CD14-positive monocyte (primary cell): ENCODE measurements at regions not wholly inside any gene's neighbourhood (a gene's known extent, or its start where the extent isn't known, plus 50 kb on each side); places are given as distances from the start of the nearest gene placed in this dataset.

ENCODE experiments used
- DNase-seq, 3 donors: peaks; one replicate each; pipeline ENCODE4 v3.0.0-alpha.2; 2011 to 2022
- H2AFZ ChIP-seq: 2 replicates; pipeline ENCODE4 v1.6.0; 2012; ENCODE audit warnings: mild to moderate bottlenecking, low read depth, low read length, inconsistent platforms; ENCODE audit not compliant: insufficient read depth, poor library complexity, severe bottlenecking
- H3K27ac ChIP-seq, 2 donors: 1 replicate in 1 of 2; 2 replicates in 1 of 2; pipeline ENCODE4 v1.5.1; 2012 to 2013; ENCODE audit warnings: low read length in 2 of 2, control low read depth in 1 of 2, inconsistent platforms in 1 of 2, low read depth in 1 of 2, mild to moderate bottlenecking in 1 of 2
- H3K27me3 ChIP-seq, 2 donors: one replicate each; pipeline versions ENCODE4 v1.6.0 to v1.6.1; 2011 to 2013; ENCODE audit warnings: low read length in 2 of 2; ENCODE audit not compliant: control insufficient read depth in 2 of 2, insufficient read depth in 2 of 2
- H3K36me3 ChIP-seq, 2 donors: replicated peaks in 1 of 2; 1 replicate in 1 of 2; 2 replicates in 1 of 2; pipeline versions ENCODE4 v1.5.1 to v1.6.1; 2012 to 2013; ENCODE audit warnings: low read length in 2 of 2, control low read depth in 1 of 2, inconsistent platforms in 1 of 2, mild to moderate bottlenecking in 1 of 2; ENCODE audit not compliant: insufficient read depth in 2 of 2, control insufficient read depth in 1 of 2
- H3K4me1 ChIP-seq, 2 donors: 1 replicate in 1 of 2; 2 replicates in 1 of 2; pipeline versions ENCODE4 v1.5.1 to v1.6.1; 2012 to 2013; ENCODE audit warnings: low read length in 2 of 2, control low read depth in 1 of 2, inconsistent platforms in 1 of 2, mild to moderate bottlenecking in 1 of 2, moderate library complexity in 1 of 2; ENCODE audit not compliant: insufficient read depth in 2 of 2, control insufficient read depth in 1 of 2
- H3K4me2 ChIP-seq: replicated peaks from 2 replicates; pipeline ENCODE3; 2012; ENCODE audit warnings: low read length, moderate library complexity, mild to moderate bottlenecking; ENCODE audit not compliant: poor library complexity, severe bottlenecking; ENCODE audit errors: extremely low read depth
- H3K4me3 ChIP-seq, 3 experiments: fragments of 200-600 bp in 1 of 3; sonication (generic) in 1 of 3; replicated peaks in 1 of 3; 1 replicate in 2 of 3; 2 replicates in 1 of 3; pipeline ENCODE4 v1.5.1; 2011 to 2013; ENCODE audit warnings: low read length in 3 of 3, mild to moderate bottlenecking in 3 of 3, control low read depth in 2 of 3, low read depth in 2 of 3, inconsistent platforms in 1 of 3, moderate library complexity in 1 of 3
- H3K79me2 ChIP-seq: 2 replicates; pipeline ENCODE4 v1.6.0; 2012; ENCODE audit warnings: mild to moderate bottlenecking, control low read depth, inconsistent platforms, low read length, moderate library complexity; ENCODE audit not compliant: insufficient read depth
- H3K9ac ChIP-seq: 2 replicates; pipeline ENCODE4 v1.6.0; 2017; ENCODE audit warnings: low read length, mild to moderate bottlenecking; ENCODE audit not compliant: insufficient read depth, poor library complexity, severe bottlenecking
- H3K9me3 ChIP-seq, 2 donors: replicated peaks in 1 of 2; 1 replicate in 1 of 2; 2 replicates in 1 of 2; pipeline versions ENCODE4 v1.5.1 to v1.6.1; 2012 to 2013; ENCODE audit warnings: low read length in 2 of 2, control low read depth in 1 of 2; ENCODE audit not compliant: control insufficient read depth in 1 of 2, insufficient read depth in 1 of 2
- H4K20me1 ChIP-seq: 2 replicates; pipeline ENCODE4 v1.6.0; 2012; ENCODE audit warnings: mild to moderate bottlenecking, low read length, control low read depth, moderate library complexity; ENCODE audit not compliant: insufficient read depth
- H3K27ac Mint-ChIP-seq, 7 donors: one replicate each; pipeline ENCODE4 v1.8.0; 2020; ENCODE audit warnings: mild to moderate bottlenecking in 7 of 7, mixed read lengths in 7 of 7, moderate library complexity in 6 of 7, inconsistent platforms in 2 of 7
- H3K27me3 Mint-ChIP-seq, 3 donors: one replicate each; pipeline ENCODE4 v1.8.0; 2021 to 2022; ENCODE audit warnings: low read depth in 3 of 3, mild to moderate bottlenecking in 3 of 3, mixed read lengths in 3 of 3, moderate library complexity in 3 of 3, inconsistent platforms in 1 of 3
- H3K36me3 Mint-ChIP-seq, 2 donors: one replicate each; pipeline ENCODE4 v1.8.0; 2020; ENCODE audit warnings: mixed read lengths in 2 of 2, inconsistent platforms in 1 of 2, mild to moderate bottlenecking in 1 of 2
- H3K4me1 Mint-ChIP-seq: one replicate; pipeline ENCODE4 v1.8.0; 2020; ENCODE audit warnings: mild to moderate bottlenecking, mixed read lengths
- H3K4me3 Mint-ChIP-seq, 2 donors: one replicate each; pipeline ENCODE4 v1.8.0; 2020; ENCODE audit warnings: mild to moderate bottlenecking in 2 of 2, mixed read lengths in 2 of 2, moderate library complexity in 1 of 2
- H3K9me3 Mint-ChIP-seq, 7 donors: one replicate each; pipeline ENCODE4 v1.8.0; 2020 to 2022; ENCODE audit warnings: mixed read lengths in 7 of 7, mild to moderate bottlenecking in 6 of 7, moderate library complexity in 6 of 7, inconsistent platforms in 2 of 7
- CTCF ChIP-seq: fragments of 200-600 bp; IDR thresholded peaks from one replicate; pipeline ENCODE4 v1.8.0; 2022; ENCODE audit warnings: antibody characterized with exemption, mild to moderate bottlenecking
- WGBS: methylation state at CpG from one replicate; pipeline ENCODE4 v1.1.5; 2013; ENCODE audit warnings: missing lambda C conversion rate; ENCODE audit not compliant: insufficient coverage; 5-methylcytosine and 5-hydroxymethylcytosine counted together
- intact Hi-C, 2 donors: fragments of 100-400 bp; cut with micrococcal nuclease; formaldehyde crosslinking; loops; one replicate each; pipeline versions ENCODE4 v1.15.0 to v1.15.1; 2023

- no peak overlapping the region for H3K27ac ChIP-seq
- H3K27me3 ChIP-seq: no peaks in the 10 kb centered on the region
- H2AFZ ChIP-seq: no peak overlapping the region
- no peak for DNase-seq
- H3K9me3 ChIP-seq: no peaks in the 10 kb centered on the region
- H3K4me3 ChIP-seq: no peak overlapping the region
- H3K79me2 ChIP-seq: no peaks in the 10 kb centered on the region
- no peak overlapping the region for H3K27ac Mint-ChIP-seq
- H3K4me1 ChIP-seq: no peaks in the 10 kb centered on the region
- no peak overlapping the region for H3K4me2 ChIP-seq
- no peak for TF ChIP-seq CTCF
- H3K36me3 ChIP-seq: no peaks in the 10 kb centered on the region
- 75% methylated on average over 7 of the region's 8 CpGs for WGBS
- no peaks in the 10 kb centered on the region for H3K36me3 Mint-ChIP-seq
- no peak overlapping the region for H3K4me3 Mint-ChIP-seq
- H3K27me3 Mint-ChIP-seq: peaks cover 0 to 2% (median 2%) of the 10 kb centered on the region in 3 donors
- H4K20me1 ChIP-seq: no peaks in the 10 kb centered on the region
- H3K9me3 Mint-ChIP-seq: peaks cover 0 to 5% (median 0%) of the 10 kb centered on the region in 7 donors
- no peaks in the 10 kb centered on the region for H3K4me1 Mint-ChIP-seq
- intact Hi-C loops: no loop called here
- no peak overlapping the region for H3K9ac ChIP-seq
Observed at GRCh38 chr7:156579566-156579965, 61.0 kb upstream of the RNF32 start.

GRCh38 chr7:156578978-156579430 lies 61.6 kb upstream of the RNF32 start:
- Histone ChIP-seq H3K27ac (no peak overlapping the region), H3K36me3 (no peaks in the 10 kb centered on the region), H3K9ac (no peak overlapping the region), H3K4me3 (no peak overlapping the region), H4K20me1 (no peaks in the 10 kb centered on the region), H3K9me3 (no peaks in the 10 kb centered on the region), H3K27me3 (no peaks in the 10 kb centered on the region), H2AFZ (no peak overlapping the region), H3K4me2 (no peak overlapping the region), H3K4me1 (no peaks in the 10 kb centered on the region), H3K79me2 (no peaks in the 10 kb centered on the region)
- intact Hi-C loops: no loop called here
- Mint-ChIP-seq H3K27me3 (peaks cover 0 to 2% (median 2%) of the 10 kb centered on the region in 3 donors), H3K4me3 (no peak overlapping the region), H3K9me3 (peaks cover 0 to 5% (median 3%) of the 10 kb centered on the region in 7 donors), H3K27ac (no peak overlapping the region), H3K36me3 (no peaks in the 10 kb centered on the region), H3K4me1 (no peaks in the 10 kb centered on the region)
- 79% methylated on average over 5 of the region's 8 CpGs for WGBS
- TF ChIP-seq CTCF: no peak
- DNase-seq: no peak
